Stimulated activated CD8-positive, alpha-beta memory T cell treated with anti-CD3 and anti-CD28 coated beads, Interleukin-4, amount 100 ng/mL, for 1 hour (primary cell): ENCODE measurements at regions not wholly inside any gene's neighbourhood (a gene's known extent, or its start where the extent isn't known, plus 50 kb on each side); places are given as distances from the start of the nearest gene placed in this dataset.

Experiments
- DNase-seq, 2 donors: peaks; one replicate each; pipeline ENCODE4 v3.0.0-alpha.2; 2020; ENCODE audit warnings: low read depth in 2 of 2, low spot score in 1 of 2

GRCh38 chr13:33616130-33616529 lies 201.8 kb upstream of the RFC3 start:
- DNase-seq, result no peak

- no peak for DNase-seq
Measured at GRCh38 chr13:33617055-33617454, 200.9 kb upstream of the RFC3 start.

DNA sequence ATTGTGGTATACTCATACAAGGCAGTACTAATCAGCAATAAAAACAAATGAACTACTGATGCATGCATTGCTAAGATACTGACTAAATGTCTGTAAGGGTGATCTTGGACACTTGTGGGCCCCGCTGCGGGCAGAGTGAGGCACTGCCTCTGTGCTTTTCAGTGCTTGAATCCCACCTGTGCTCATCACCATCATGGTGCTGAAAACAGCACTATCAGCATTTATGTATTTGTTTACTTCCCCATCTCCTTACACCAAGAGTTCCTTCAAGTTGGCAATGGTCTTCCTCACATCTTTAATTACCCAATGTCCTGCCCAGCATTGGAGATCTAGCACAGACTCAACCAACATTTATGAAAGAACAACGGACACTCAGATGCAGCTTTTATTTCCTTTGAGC lies 193.7 kb upstream of the RFC3 start:
- no peak for DNase-seq

GRCh38 chr13:33624740-33625139 lies 193.2 kb upstream of the RFC3 start:
- DNase-seq, result no peak

- no peak for DNase-seq
Measured at GRCh38 chr13:33626407-33626806, 191.5 kb upstream of the RFC3 start.

- DNase-seq, result no peak
Measured at GRCh38 chr13:33628662-33629061, 189.3 kb upstream of the RFC3 start.

DNA sequence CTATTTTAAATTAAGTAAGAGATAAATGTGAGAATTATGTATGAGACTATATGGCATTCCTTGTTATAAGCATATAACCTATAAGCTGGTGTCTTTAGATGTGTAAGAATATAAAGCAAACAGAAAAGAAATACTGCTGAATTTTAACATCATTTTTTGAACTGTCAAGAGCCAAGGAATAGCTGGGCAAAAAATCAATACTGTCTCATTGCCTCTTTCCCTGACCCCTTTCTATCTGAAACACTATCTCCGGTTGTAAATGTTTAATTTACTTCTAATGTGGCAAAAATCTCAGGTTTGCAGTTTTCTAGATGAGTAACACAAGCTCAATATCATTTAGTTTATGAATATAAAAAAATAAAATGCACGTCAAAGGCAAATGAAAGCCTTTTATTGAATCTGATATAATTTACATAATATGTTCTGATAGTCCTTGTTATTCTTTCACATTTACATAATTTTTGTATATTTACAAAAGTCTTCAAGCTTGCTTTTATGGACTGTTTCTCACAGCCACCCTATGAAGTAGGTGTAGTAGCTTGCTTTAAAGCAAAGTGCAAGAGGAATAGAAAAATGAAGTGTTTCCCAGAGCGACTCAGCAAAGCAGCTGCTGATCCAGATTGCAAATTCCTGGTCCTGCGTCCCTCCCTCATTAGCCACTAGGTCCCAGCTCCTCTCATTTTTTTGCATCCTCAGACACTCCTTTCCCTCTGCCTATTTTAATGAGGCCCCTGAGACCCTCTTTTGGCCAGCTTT lies 188.2 kb upstream of the RFC3 start:
- no peak for DNase-seq

- no peak for DNase-seq
Measured at GRCh38 chr13:33633701-33634545, 184.0 kb upstream of the RFC3 start.

GRCh38 chr13:33634546-33634982 lies 183.4 kb upstream of the RFC3 start:
- DNase-seq, result no peak

DNA sequence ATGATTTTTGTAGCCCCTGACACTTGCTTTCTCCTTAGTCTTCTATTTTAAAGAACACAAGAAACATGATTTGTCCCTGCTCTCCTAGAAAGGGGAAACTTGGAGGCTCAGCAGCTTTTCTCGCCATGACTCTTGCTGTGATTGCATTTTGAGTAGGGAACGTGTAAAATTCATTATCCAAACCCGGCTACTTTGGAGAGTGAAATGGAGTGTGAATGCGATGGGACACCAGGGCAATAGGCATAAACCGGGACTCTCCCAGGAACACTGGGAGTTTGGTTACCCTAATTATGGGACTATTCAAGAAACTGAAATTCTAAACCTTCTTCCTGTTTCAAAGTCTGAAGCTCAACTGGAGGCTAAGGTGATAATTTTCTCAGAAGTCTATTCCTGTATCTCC lies 181.7 kb upstream of the RFC3 start:
- no peak for DNase-seq

- DNase-seq, result no peak
Measured at GRCh38 chr13:33636955-33637670, 180.8 kb upstream of the RFC3 start.

- DNase-seq, result no peak
Measured at GRCh38 chr13:33637978-33638743, 179.8 kb upstream of the RFC3 start.

DNA sequence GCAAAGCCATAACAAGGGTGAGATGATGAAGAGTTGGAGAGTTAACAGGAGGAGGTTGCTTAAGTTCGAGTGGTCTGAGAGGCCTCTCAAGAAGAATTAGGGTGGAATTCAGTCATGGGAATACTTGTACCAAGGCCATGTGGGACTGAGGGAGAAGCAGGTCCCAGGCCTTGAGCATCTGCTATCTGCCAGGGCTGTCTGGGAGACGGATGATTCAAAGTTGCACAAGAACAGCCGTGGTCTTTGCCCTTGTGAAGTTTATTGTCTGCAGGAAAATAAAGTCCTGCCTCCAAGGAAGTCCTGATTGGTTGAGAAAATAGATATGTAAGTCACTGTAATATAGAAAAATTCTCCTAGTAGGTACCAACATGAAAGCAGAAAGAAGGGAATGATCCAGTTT lies 178.8 kb upstream of the RFC3 start:
- no peak for DNase-seq

- DNase-seq, result no peak
Measured at GRCh38 chr13:33639626-33640080, 178.3 kb upstream of the RFC3 start.

GRCh38 chr13:33640832-33641231 lies 177.1 kb upstream of the RFC3 start:
- DNase-seq, result no peak

DNA sequence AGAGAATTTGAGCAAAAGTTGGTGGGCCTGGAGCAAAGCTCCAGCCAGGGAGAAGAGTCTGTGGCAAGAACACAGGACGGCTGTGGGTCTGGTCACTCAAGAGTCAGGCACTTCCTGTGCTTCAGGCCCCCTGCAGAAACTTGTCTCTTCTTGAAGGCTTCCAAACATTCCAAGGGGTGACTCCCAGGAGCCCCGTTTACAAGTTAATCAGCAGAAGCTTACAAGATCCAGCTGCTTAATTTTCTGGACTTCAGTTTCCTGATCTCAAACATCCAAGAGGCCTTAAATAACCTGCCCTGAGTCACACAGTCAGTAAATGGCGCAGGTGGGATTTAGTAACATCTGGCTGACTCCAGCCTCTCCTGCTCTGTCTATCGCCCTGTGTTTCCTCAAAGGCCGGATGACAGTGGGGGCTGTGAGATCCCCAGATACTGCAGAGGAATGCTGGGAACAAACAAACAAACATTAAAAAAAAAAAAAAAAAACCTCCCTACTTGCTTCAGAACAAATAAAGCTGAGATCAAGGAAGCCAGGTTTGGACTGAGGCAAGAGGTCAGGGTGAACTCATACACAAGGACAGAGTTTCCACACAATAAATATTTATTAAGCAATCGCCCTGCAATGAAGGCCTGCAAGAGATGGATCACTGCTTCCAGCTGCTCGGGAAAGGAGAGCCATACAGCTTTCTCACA lies 175.4 kb upstream of the RFC3 start:
- no peak for DNase-seq

- DNase-seq, result no peak
Measured at GRCh38 chr13:33644581-33645543, 173.1 kb upstream of the RFC3 start.

- DNase-seq, result no peak
Measured at GRCh38 chr13:33645591-33646554, 172.1 kb upstream of the RFC3 start.
